Prostate gland (tissue), 2 donors: ENCODE measurements at regions not wholly inside any gene's neighbourhood (a gene's known extent, or its start where the extent isn't known, plus 50 kb on each side); places are given as distances from the start of the nearest gene placed in this dataset.

Experiments used
- DNase-seq: peaks from one replicate; pipeline ENCODE4 v3.0.0-alpha.2; 2019; ENCODE audit warnings: low spot score
- H3K27ac ChIP-seq, 2 donors: fragments of 200-600 bp; sonication (generic); 2 replicates each; pipeline ENCODE4 v1.5.1; 2017 to 2019
- H3K27me3 ChIP-seq: fragments of 200-600 bp; sonication (generic); replicated peaks from 2 replicates; pipeline ENCODE4 v1.5.1; 2019; ENCODE audit not compliant: insufficient read depth
- H3K36me3 ChIP-seq, 2 donors: fragments of 200-600 bp; sonication (generic); 1 replicate in 1 of 2; 2 replicates in 1 of 2; pipeline versions ENCODE4 v1.5.1 to v1.8.1; 2017 to 2019
- H3K4me1 ChIP-seq: fragments of 200-600 bp; sonication (generic); replicated peaks from 2 replicates; pipeline ENCODE4 v1.5.1; 2019
- H3K4me3 ChIP-seq, 2 donors: fragments of 200-600 bp; sonication (generic); 2 replicates each; pipeline ENCODE4 v1.5.1; 2017 to 2019
- H3K9me3 ChIP-seq: fragments of 200-600 bp; sonication (generic); 2 replicates; pipeline ENCODE4 v1.5.1; 2017
- POLR2A ChIP-seq: fragments of 450-650 bp; IDR thresholded peaks from one replicate; pipeline ENCODE4 v1.6.1; 2016; ENCODE audit warnings: antibody characterized with exemption, mild to moderate bottlenecking
- POLR2AphosphoS5 ChIP-seq: sonication (generic); formaldehyde crosslinking; IDR thresholded peaks from one replicate; pipeline ENCODE4 v1.6.1; 2017; ENCODE audit warnings: antibody characterized with exemption
- WGBS: methylation state at CpG from one replicate; pipeline ENCODE4 v1.1.5; 2018; 5-methylcytosine and 5-hydroxymethylcytosine counted together
- intact Hi-C: fragments of 100-400 bp; cut with DNase I; formaldehyde crosslinking; loops from one replicate; pipeline ENCODE4 v1.14.2; 2022
- TF ChIP-seq, protein P1 (sequence below), 4 experiments: fragments of 200-600 bp in 2 of 4; fragments of 450-650 bp in 2 of 4; sonication (generic) in 2 of 4; IDR thresholded peaks; 1 replicate in 3 of 4; 2 replicates in 1 of 4; pipeline ENCODE4 v1.5.1; 2016 to 2019; ENCODE audit warnings: antibody characterized with exemption in 4 of 4, mild to moderate bottlenecking in 2 of 4, moderate library complexity in 2 of 4

DNA sequence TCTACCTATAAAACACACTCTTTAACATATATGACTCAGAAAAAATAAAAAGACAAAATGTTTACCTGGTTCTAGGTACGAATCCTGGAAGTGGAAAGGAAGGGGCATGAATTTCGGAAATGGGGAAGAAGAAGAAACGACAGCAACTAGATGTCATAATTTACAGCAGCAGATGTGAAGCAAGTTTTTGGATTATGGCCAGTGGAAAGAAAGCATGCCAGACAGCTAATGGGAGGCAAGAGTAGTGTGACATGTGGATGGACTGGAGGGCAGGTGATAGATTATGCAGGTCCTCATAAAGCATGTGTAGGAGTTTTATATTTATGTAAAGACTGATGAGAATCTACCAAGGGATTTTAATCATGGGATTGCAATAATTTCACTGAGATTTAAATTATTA, 279.0 kb upstream of the TACR3 start:
- 84% methylated on average over 3 of the region's 3 CpGs for WGBS

DNA sequence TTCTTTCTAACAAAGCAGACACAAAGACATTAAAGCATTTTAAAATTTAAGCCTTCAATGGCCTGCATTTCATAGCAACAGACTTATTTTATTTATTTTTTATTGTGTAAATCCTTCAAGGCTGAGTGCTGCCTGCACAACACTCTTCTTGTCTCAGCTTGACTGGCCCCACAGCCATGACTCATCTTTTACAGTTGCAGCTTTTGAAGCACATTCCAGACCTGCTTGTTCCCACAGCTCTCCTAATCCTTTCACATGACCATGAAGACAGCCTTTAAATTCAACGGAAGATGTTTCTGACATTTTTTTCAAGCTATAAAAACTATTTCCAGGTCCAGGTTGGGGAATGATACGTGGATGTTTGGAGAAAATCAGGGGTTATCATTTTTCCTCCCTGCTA, 276.9 kb upstream of the TACR3 start:
- Histone ChIP-seq H3K27ac (no peak overlapping the region), H3K9me3 (no peaks in the 10 kb centered on the region), H3K4me3 (no peak overlapping the region), H3K27me3 (no peaks in the 10 kb centered on the region), H3K4me1 (no peaks in the 10 kb centered on the region), H3K36me3 (no peaks in the 10 kb centered on the region)
- WGBS: 11% methylated on average over 2 of the region's 2 CpGs
- peak; percentile 78 for DNase-seq
- intact Hi-C loops: no loop called here
- TF ChIP-seq POLR2AphosphoS5 (peak; percentile 61), POLR2A (no peak)
- TF ChIP-seq, protein P1, sequence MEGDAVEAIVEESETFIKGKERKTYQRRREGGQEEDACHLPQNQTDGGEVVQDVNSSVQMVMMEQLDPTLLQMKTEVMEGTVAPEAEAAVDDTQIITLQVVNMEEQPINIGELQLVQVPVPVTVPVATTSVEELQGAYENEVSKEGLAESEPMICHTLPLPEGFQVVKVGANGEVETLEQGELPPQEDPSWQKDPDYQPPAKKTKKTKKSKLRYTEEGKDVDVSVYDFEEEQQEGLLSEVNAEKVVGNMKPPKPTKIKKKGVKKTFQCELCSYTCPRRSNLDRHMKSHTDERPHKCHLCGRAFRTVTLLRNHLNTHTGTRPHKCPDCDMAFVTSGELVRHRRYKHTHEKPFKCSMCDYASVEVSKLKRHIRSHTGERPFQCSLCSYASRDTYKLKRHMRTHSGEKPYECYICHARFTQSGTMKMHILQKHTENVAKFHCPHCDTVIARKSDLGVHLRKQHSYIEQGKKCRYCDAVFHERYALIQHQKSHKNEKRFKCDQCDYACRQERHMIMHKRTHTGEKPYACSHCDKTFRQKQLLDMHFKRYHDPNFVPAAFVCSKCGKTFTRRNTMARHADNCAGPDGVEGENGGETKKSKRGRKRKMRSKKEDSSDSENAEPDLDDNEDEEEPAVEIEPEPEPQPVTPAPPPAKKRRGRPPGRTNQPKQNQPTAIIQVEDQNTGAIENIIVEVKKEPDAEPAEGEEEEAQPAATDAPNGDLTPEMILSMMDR (IDR thresholded peaks at IDR 0.05): no peak

More for the DNA sequence above, 279.0 kb upstream of the TACR3 start:
- Histone ChIP-seq H3K4me1 (no peaks in the 10 kb centered on the region), H3K36me3 (no peaks in the 10 kb centered on the region), H3K4me3 (no peak overlapping the region), H3K27me3 (no peaks in the 10 kb centered on the region), H3K9me3 (no peaks in the 10 kb centered on the region), H3K27ac (no peak overlapping the region)
- DNase-seq: no peak
- intact Hi-C loops: no loop called here
- TF ChIP-seq POLR2A: no peak
- TF ChIP-seq POLR2AphosphoS5: no peak
- TF ChIP-seq, protein P1 (IDR thresholded peaks at IDR 0.05): no peak

DNA sequence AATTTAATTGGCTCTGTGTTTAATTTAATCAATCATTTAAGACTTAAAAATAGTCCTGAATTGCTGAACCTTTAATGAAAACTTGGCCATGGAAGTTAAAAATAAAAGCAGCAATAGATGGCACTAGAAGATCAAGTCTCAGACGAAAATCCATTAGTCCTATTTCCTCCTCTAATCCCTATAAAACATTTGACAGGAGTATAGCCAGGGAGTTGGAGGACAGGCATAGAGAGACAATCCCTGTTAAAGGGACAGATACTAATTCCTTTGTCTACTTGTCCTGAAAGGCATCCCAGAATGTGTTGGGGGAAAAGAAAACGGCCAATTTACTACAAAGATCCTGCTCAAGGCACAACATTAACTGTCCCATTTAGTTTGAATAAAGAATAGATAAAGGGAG, 276.3 kb upstream of the TACR3 start:
- Histone ChIP-seq H3K4me3 (no peak overlapping the region), H3K36me3 (no peaks in the 10 kb centered on the region), H3K4me1 (no peaks in the 10 kb centered on the region), H3K9me3 (no peaks in the 10 kb centered on the region), H3K27me3 (no peaks in the 10 kb centered on the region), H3K27ac (no peak overlapping the region)
- 2% methylated on average over 2 of the region's 2 CpGs for WGBS
- intact Hi-C loops: no loop called here
- peak; percentile 11 for DNase-seq
- TF ChIP-seq, protein P1 (IDR thresholded peaks at IDR 0.05): peak in 2 of 4 experiments; percentile 15 to 20
- TF ChIP-seq POLR2AphosphoS5 (peak; percentile 16), POLR2A (no peak)

DNA sequence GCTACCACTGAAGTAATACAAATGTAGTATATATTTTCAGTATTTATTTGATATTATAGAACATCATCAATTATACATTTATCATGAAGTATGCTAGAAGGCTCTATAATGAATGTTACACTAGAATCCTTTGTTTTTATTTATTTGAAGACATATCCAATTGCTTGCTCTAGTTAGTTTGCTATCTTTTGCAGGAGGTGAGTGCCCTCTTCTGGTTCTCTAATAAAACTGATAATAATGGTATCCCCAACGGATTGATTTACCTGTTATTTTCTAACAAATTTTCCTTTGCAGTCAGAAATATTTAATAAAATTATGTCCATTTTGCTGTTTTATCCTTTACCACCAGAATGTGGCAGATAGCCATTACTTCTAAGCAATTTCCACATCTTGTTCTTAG, 274.3 kb upstream of the TACR3 start:
- H3K27ac ChIP-seq: no peak overlapping the region
- DNase-seq: no peak
- 20% methylated on average over 1 of the region's 1 CpG for WGBS
- TF ChIP-seq, protein P1 (IDR thresholded peaks at IDR 0.05): no peak
- TF ChIP-seq POLR2AphosphoS5: no peak
- no peak for TF ChIP-seq POLR2A
- H3K4me1 ChIP-seq: no peaks in the 10 kb centered on the region
- no peaks in the 10 kb centered on the region for H3K27me3 ChIP-seq
- no peak overlapping the region for H3K4me3 ChIP-seq
- H3K36me3 ChIP-seq: no peaks in the 10 kb centered on the region
- no peaks in the 10 kb centered on the region for H3K9me3 ChIP-seq
- intact Hi-C loops: no loop called here

DNA sequence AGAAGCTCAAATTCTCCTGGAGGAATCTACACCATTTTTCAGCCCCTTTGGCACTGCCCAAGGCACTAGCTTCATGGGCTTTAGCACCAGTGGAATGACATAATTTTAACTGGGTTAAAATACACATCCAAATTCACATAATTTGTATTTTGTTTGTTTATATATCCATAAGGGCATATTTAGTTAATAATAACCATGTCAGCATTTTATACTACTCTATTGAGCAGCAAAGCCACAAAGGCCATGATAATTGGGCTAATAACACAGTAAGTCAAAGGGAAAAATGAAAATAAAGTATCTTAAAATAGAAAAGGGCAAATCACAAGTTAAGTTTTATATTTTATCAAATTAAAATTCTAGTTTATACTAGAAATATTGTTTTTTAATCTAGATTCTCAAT, 262.7 kb upstream of the TACR3 start:
- H3K36me3 ChIP-seq: no peaks in the 10 kb centered on the region

More for the DNA sequence above, 262.7 kb upstream of the TACR3 start:
- intact Hi-C loops: no loop called here
- Histone ChIP-seq H3K4me3 (no peak overlapping the region), H3K4me1 (no peaks in the 10 kb centered on the region), H3K27ac (no peak overlapping the region), H3K27me3 (no peaks in the 10 kb centered on the region), H3K9me3 (no peaks in the 10 kb centered on the region)
- no peak for DNase-seq
- no peak for TF ChIP-seq POLR2AphosphoS5
- TF ChIP-seq, protein P1 (IDR thresholded peaks at IDR 0.05): no peak
- TF ChIP-seq POLR2A: no peak
